Erythroblast (primary cell): ENCODE measurements at regions not wholly inside any gene's neighbourhood (a gene's known extent, or its start where the extent isn't known, plus 50 kb on each side); places are given as distances from the start of the nearest gene placed in this dataset.

ENCODE experiments used
- GATA1 ChIP-seq: IDR thresholded peaks from 2 replicates; pipeline ENCODE4 v1.6.1; 2011; ENCODE audit warnings: low read depth, mild to moderate bottlenecking, control low read depth, low read length, moderate library complexity
- POLR2A ChIP-seq: IDR thresholded peaks from 2 replicates; pipeline ENCODE4 v1.6.1; 2011; ENCODE audit warnings: mild to moderate bottlenecking, low read length

DNA sequence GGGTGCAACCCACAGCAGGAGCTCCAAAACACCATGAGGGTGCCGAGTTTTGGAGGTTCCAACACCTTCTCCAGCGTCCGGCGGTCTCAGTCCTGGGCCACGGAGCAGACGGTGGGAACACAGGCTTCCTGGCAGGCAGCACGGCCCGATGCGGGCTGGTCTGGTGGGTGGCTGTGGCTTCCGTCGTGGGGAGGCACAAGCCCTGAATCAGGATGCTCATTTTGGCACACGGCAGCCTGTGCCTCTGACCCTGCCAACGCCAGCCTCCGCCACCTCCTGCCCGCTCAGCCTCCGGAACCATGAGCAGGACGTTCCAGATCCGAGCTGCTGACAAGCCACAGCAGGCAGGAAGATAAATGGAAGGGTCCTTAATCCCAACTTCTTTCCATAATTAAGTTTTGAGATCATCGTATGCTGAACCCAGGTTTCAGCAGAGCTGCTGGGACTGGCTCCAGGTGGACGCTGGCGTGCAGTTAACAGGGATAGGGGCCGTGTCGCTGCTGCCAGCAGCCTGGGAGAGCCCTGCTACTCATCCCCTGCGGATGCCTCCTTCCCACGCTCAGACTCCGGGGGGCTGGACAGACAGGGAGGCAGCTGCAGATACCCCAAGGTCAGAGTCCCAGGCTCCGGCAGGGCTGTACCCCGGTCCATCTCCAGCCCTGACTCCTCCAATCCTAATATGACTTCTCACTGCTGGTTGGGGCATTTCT, 136.6 kb downstream of the ENGASE start:
- no peak for TF ChIP-seq POLR2A
- no peak for TF ChIP-seq GATA1
